SK-N-SH (cell line): ENCODE measurements at regions not wholly inside any gene's neighbourhood (a gene's known extent, or its start where the extent isn't known, plus 50 kb on each side); places are given as distances from the start of the nearest gene placed in this dataset.

Experiments used
- FOXM1 ChIP-seq: IDR thresholded peaks from 2 replicates; pipeline ENCODE4 v1.4.0; 2012; ENCODE audit warnings: low read depth, mild to moderate bottlenecking
- TCF12 ChIP-seq: IDR thresholded peaks from 2 replicates; pipeline ENCODE4 v1.4.0; 2012
- TF ChIP-seq, protein P1 (sequence below): IDR thresholded peaks from 2 replicates; pipeline ENCODE4 v1.4.0; 2012; ENCODE audit warnings: low read depth
- TF ChIP-seq, protein P2 (sequence below): fragments of 200-600 bp; sonication (generic); IDR thresholded peaks from 2 replicates; pipeline ENCODE4 v1.6.1; 2017; ENCODE audit warnings: antibody characterized with exemption, mild to moderate bottlenecking, moderate library complexity
- TF ChIP-seq, protein P3 (sequence below): fragments of 150-350 bp; IDR thresholded peaks from 2 replicates; pipeline ENCODE4 v1.6.1; 2016; ENCODE audit warnings: mild to moderate bottlenecking, low read depth, low read length
- TF ChIP-seq, protein P4 (sequence below): IDR thresholded peaks from 2 replicates; pipeline ENCODE4 v1.6.1; 2012; ENCODE audit warnings: mild to moderate bottlenecking, low read depth, low read length, moderate library complexity

DNA sequence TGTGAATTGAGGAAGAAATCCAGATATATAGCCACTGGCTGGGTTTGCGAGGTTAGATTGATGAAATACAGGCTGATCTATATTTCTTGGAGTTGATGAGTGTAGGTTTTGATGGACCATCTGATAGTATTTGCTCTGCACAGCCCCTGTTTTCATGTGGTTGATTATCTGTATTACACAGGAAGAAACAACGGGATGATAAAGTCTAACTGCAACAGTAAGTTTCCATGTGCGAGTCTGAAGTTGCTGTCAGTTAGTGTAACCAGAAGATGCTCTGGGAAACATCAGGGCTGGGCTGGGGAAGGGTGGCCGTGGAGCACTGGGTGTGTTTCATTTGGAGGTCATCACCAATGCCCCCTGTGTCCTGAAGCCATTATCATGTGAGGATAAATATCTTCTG lies 148.4 kb upstream of the SFRP2 start:
- TF ChIP-seq, protein P1, sequence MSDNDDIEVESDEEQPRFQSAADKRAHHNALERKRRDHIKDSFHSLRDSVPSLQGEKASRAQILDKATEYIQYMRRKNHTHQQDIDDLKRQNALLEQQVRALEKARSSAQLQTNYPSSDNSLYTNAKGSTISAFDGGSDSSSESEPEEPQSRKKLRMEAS, result no peak
- TF ChIP-seq FOXM1 (no peak), TCF12 (no peak)
- TF ChIP-seq, protein P2, sequence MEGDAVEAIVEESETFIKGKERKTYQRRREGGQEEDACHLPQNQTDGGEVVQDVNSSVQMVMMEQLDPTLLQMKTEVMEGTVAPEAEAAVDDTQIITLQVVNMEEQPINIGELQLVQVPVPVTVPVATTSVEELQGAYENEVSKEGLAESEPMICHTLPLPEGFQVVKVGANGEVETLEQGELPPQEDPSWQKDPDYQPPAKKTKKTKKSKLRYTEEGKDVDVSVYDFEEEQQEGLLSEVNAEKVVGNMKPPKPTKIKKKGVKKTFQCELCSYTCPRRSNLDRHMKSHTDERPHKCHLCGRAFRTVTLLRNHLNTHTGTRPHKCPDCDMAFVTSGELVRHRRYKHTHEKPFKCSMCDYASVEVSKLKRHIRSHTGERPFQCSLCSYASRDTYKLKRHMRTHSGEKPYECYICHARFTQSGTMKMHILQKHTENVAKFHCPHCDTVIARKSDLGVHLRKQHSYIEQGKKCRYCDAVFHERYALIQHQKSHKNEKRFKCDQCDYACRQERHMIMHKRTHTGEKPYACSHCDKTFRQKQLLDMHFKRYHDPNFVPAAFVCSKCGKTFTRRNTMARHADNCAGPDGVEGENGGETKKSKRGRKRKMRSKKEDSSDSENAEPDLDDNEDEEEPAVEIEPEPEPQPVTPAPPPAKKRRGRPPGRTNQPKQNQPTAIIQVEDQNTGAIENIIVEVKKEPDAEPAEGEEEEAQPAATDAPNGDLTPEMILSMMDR, result no peak
- TF ChIP-seq, protein P3, sequence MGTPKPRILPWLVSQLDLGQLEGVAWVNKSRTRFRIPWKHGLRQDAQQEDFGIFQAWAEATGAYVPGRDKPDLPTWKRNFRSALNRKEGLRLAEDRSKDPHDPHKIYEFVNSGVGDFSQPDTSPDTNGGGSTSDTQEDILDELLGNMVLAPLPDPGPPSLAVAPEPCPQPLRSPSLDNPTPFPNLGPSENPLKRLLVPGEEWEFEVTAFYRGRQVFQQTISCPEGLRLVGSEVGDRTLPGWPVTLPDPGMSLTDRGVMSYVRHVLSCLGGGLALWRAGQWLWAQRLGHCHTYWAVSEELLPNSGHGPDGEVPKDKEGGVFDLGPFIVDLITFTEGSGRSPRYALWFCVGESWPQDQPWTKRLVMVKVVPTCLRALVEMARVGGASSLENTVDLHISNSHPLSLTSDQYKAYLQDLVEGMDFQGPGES, result no peak
- TF ChIP-seq, protein P4, sequence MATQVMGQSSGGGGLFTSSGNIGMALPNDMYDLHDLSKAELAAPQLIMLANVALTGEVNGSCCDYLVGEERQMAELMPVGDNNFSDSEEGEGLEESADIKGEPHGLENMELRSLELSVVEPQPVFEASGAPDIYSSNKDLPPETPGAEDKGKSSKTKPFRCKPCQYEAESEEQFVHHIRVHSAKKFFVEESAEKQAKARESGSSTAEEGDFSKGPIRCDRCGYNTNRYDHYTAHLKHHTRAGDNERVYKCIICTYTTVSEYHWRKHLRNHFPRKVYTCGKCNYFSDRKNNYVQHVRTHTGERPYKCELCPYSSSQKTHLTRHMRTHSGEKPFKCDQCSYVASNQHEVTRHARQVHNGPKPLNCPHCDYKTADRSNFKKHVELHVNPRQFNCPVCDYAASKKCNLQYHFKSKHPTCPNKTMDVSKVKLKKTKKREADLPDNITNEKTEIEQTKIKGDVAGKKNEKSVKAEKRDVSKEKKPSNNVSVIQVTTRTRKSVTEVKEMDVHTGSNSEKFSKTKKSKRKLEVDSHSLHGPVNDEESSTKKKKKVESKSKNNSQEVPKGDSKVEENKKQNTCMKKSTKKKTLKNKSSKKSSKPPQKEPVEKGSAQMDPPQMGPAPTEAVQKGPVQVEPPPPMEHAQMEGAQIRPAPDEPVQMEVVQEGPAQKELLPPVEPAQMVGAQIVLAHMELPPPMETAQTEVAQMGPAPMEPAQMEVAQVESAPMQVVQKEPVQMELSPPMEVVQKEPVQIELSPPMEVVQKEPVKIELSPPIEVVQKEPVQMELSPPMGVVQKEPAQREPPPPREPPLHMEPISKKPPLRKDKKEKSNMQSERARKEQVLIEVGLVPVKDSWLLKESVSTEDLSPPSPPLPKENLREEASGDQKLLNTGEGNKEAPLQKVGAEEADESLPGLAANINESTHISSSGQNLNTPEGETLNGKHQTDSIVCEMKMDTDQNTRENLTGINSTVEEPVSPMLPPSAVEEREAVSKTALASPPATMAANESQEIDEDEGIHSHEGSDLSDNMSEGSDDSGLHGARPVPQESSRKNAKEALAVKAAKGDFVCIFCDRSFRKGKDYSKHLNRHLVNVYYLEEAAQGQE, result no peak
